ENCODE measurements at regions not wholly inside any gene's neighbourhood (a gene's known extent, or its start where the extent isn't known, plus 50 kb on each side); places are given as distances from the start of the nearest gene placed in this dataset.

DNA sequence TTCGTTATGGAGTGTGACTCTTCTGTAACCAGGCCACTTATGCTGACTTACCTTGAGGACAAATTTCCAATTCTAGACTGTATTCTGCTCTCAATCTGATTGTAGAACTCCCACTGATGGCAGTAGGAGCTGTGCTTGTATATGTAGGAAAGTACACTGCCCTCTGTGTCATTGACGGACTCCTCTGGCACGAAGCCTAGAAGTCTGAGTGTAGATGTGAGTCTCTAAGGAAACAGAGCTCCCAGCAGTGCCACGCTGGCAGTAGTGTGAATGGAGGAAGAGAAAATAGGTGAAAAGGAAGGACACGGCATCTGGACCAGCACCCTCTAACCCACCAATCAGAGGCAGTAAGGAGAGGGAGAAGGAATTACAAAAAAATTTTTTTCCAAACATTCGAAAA is 130.4 kb upstream of the ADGRL2 start:
- DNase-seq (peak; percentile 44 to 93 (median 71)), FAIRE-seq (peak; percentile 33)
- Histone ChIP-seq H3K9me3 (ENCODE audit: control insufficient read depth in 2 of 3, insufficient read depth in 1 of 3, low read length in 3 of 3) (no peaks in the 10 kb centered on the region), H3K4me1 (ENCODE audit: control insufficient read depth in 2 of 3, insufficient read depth in 2 of 3, low read depth in 1 of 3, low read length in 3 of 3) (no peaks in the 10 kb centered on the region), H3K27me3 (ENCODE audit: control insufficient read depth, insufficient read depth, low read length) (no peaks in the 10 kb centered on the region), H3K36me3 (ENCODE audit: control insufficient read depth in 2 of 3, insufficient read depth in 3 of 3, low read length in 3 of 3) (no peaks in the 10 kb centered on the region), H3K4me3 (ENCODE audit: low read length in 3 of 3) (no peak overlapping the region), H3K9ac (ENCODE audit: low read length in 3 of 3) (no peak overlapping the region), H3K27ac (ENCODE audit: low read depth in 2 of 2, low read length in 2 of 2) (no peak overlapping the region)
- intact Hi-C loops (cut with DNase I): no loop called here
- TF ChIP-seq CTCF (IDR thresholded peaks at IDR 0.05; ENCODE audit: borderline replicate concordance, extremely low read depth, insufficient read depth): no peak

DNA sequence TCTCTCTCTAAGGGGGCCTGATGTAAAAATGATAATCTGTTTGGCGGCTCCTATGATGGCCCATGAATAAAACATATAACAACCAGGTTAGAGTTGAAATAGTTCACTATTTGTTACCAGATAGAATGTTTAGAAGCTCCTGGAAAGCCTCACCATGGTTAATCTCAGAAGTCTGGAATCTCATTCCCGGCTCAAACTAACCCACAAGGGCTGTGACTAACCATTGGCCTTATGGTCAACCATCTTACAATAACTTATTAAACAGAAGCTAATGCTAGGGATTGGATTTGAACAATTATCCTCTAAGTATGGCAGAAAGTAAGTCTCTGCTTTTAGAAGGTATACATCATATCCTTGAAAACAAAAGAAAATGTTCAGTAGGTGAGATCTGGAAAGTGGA is 134.1 kb upstream of the ADGRL2 start:
- no peak overlapping the region for H3K9ac ChIP-seq (ENCODE audit: low read length in 3 of 3)
- no peaks in the 10 kb centered on the region for H3K9me3 ChIP-seq (ENCODE audit: control insufficient read depth in 2 of 3, insufficient read depth in 1 of 3, low read length in 3 of 3)
- H3K27me3 ChIP-seq (ENCODE audit: control insufficient read depth, insufficient read depth, low read length): no peaks in the 10 kb centered on the region
- FAIRE-seq (no peak), DNase-seq (no peak)
- no peak overlapping the region for H3K27ac ChIP-seq (ENCODE audit: low read depth in 2 of 2, low read length in 2 of 2)
- intact Hi-C loops (cut with DNase I): no loop called here
- no peak for TF ChIP-seq CTCF (IDR thresholded peaks at IDR 0.05; ENCODE audit: borderline replicate concordance, extremely low read depth, insufficient read depth)
- H3K36me3 ChIP-seq (ENCODE audit: control insufficient read depth in 2 of 3, insufficient read depth in 3 of 3, low read length in 3 of 3): no peaks in the 10 kb centered on the region
- no peak overlapping the region for H3K4me3 ChIP-seq (ENCODE audit: low read length in 3 of 3)
- H3K4me1 ChIP-seq (ENCODE audit: control insufficient read depth in 2 of 3, insufficient read depth in 2 of 3, low read depth in 1 of 3, low read length in 3 of 3): no peaks in the 10 kb centered on the region

- no peak overlapping the region for H3K9ac ChIP-seq (ENCODE audit: low read length in 3 of 3)
- H3K27me3 ChIP-seq (ENCODE audit: control insufficient read depth, insufficient read depth, low read length): no peaks in the 10 kb centered on the region
- TF ChIP-seq CTCF (IDR thresholded peaks at IDR 0.05; ENCODE audit: borderline replicate concordance, extremely low read depth, insufficient read depth): no peak
- FAIRE-seq: no peak
- H3K4me3 ChIP-seq (ENCODE audit: low read length in 3 of 3): no peak overlapping the region
- DNase-seq: no peak
- H3K36me3 ChIP-seq (ENCODE audit: control insufficient read depth in 2 of 3, insufficient read depth in 3 of 3, low read length in 3 of 3): no peaks in the 10 kb centered on the region
- no peaks in the 10 kb centered on the region for H3K4me1 ChIP-seq (ENCODE audit: control insufficient read depth in 2 of 3, insufficient read depth in 2 of 3, low read depth in 1 of 3, low read length in 3 of 3)
- intact Hi-C loops (cut with DNase I): no loop called here
- no peaks in the 10 kb centered on the region for H3K9me3 ChIP-seq (ENCODE audit: control insufficient read depth in 2 of 3, insufficient read depth in 1 of 3, low read length in 3 of 3)
- no peak overlapping the region for H3K27ac ChIP-seq (ENCODE audit: low read depth in 2 of 2, low read length in 2 of 2)
Observed at GRCh38 chr1:81664341-81664740, 136.4 kb upstream of the ADGRL2 start.

GRCh38 chr1:81662913-81663526 is 137.7 kb upstream of the ADGRL2 start:
- no peak for DNase-seq
- TF ChIP-seq CTCF (IDR thresholded peaks at IDR 0.05; ENCODE audit: borderline replicate concordance, extremely low read depth, insufficient read depth): no peak
- no peaks in the 10 kb centered on the region for H3K9me3 ChIP-seq (ENCODE audit: control insufficient read depth in 2 of 3, insufficient read depth in 1 of 3, low read length in 3 of 3)

More at GRCh38 chr1:81662913-81663526, 137.7 kb upstream of the ADGRL2 start:
- no peaks in the 10 kb centered on the region for H3K36me3 ChIP-seq (ENCODE audit: control insufficient read depth in 2 of 3, insufficient read depth in 3 of 3, low read length in 3 of 3)
- no peak overlapping the region for H3K4me3 ChIP-seq (ENCODE audit: low read length in 3 of 3)
- no peak overlapping the region for H3K9ac ChIP-seq (ENCODE audit: low read length in 3 of 3)
- FAIRE-seq: no peak
- H3K27me3 ChIP-seq (ENCODE audit: control insufficient read depth, insufficient read depth, low read length): no peaks in the 10 kb centered on the region
- H3K4me1 ChIP-seq (ENCODE audit: control insufficient read depth in 2 of 3, insufficient read depth in 2 of 3, low read depth in 1 of 3, low read length in 3 of 3): no peaks in the 10 kb centered on the region
- intact Hi-C loops (cut with DNase I): no loop called here
- H3K27ac ChIP-seq (ENCODE audit: low read depth in 2 of 2, low read length in 2 of 2): no peak overlapping the region

Data from kidney (tissue), 13 donors.